ENCODE measurements at regions not wholly inside any gene's neighbourhood (a gene's known extent, or its start where the extent isn't known, plus 50 kb on each side); places are given as distances from the start of the nearest gene placed in this dataset.

DNA sequence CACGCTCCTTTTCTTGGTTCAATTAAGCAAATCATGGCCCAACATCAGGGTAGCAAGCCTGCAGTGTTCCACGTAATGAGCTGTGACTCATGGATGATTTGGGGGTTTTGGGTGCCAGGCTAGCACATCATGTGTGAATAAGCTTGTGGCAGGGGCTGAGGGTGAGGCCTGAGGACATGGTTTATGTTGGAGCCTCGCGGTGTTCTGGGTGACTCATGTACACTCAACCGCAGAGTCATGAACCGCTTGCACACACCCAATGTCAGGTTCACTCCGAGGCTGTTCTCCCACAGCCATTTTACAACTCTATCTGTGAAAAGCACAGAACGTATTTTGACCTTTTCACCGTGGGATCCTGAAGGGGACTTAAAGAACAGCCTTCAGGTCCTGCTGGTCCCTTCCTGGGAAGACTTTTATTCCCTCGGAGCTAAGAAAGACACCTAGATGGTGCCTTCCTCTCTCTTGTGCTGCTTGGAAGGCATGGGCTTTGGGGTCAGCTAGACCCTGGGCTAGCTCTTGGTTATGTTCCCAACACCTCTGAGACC is 139.9 kb upstream of the ZEB2 start:
- DNase-seq, result no peak
- Histone ChIP-seq H3K9me3 (no peaks in the 10 kb centered on the region), H3K4me3 (no peak overlapping the region), H3K36me3 (ENCODE audit: low read depth, missing control alignments) (no peaks in the 10 kb centered on the region), H3K27ac (no peak overlapping the region), H3K4me1 (no peaks in the 10 kb centered on the region), H3K27me3 (no peaks in the 10 kb centered on the region)
- no peak for TF ChIP-seq POLR2A (IDR thresholded peaks at IDR 0.05)
- TF ChIP-seq, protein P1, sequence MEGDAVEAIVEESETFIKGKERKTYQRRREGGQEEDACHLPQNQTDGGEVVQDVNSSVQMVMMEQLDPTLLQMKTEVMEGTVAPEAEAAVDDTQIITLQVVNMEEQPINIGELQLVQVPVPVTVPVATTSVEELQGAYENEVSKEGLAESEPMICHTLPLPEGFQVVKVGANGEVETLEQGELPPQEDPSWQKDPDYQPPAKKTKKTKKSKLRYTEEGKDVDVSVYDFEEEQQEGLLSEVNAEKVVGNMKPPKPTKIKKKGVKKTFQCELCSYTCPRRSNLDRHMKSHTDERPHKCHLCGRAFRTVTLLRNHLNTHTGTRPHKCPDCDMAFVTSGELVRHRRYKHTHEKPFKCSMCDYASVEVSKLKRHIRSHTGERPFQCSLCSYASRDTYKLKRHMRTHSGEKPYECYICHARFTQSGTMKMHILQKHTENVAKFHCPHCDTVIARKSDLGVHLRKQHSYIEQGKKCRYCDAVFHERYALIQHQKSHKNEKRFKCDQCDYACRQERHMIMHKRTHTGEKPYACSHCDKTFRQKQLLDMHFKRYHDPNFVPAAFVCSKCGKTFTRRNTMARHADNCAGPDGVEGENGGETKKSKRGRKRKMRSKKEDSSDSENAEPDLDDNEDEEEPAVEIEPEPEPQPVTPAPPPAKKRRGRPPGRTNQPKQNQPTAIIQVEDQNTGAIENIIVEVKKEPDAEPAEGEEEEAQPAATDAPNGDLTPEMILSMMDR (IDR thresholded peaks at IDR 0.05), result no peak
- WGBS, 2 donors, result 94 to 95% methylated on average over 10 of the region's 10 CpGs
- intact Hi-C loops (cut with DNase I; ENCODE audit: low total_unique reads), result no loop called here

DNA sequence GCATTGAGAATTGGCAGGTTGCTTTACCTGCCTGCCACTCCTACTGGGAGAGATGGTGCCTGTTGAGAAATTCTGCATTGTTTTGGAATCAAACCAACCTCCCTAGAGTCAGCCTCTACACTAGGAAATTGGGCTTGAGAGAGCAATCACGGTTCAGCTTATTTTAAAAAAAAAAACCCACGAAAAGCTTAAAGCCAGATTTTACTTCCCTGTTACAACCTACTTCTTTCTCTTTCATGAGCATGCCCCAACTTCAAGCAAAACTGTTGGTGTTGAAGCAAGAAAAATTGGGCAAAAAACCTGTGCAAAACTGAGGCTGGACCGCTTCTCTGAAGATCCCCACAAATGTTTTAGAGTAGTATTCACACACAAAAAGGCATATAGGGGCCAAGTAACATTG is 134.6 kb upstream of the ZEB2 start:
- H3K4me3 ChIP-seq, result no peak overlapping the region
- H3K9me3 ChIP-seq, result no peaks in the 10 kb centered on the region
- no peak for DNase-seq
- no peaks in the 10 kb centered on the region for H3K36me3 ChIP-seq (ENCODE audit: low read depth, missing control alignments)
- no peaks in the 10 kb centered on the region for H3K4me1 ChIP-seq
- no peaks in the 10 kb centered on the region for H3K27me3 ChIP-seq
- 91 to 93% methylated on average over 3 of the region's 3 CpGs for WGBS, 2 donors
- H3K27ac ChIP-seq, result no peak overlapping the region
- intact Hi-C loops (cut with DNase I; ENCODE audit: low total_unique reads), result no loop called here
- TF ChIP-seq, protein P1 (IDR thresholded peaks at IDR 0.05), result no peak
- TF ChIP-seq POLR2A (IDR thresholded peaks at IDR 0.05), result no peak

DNA sequence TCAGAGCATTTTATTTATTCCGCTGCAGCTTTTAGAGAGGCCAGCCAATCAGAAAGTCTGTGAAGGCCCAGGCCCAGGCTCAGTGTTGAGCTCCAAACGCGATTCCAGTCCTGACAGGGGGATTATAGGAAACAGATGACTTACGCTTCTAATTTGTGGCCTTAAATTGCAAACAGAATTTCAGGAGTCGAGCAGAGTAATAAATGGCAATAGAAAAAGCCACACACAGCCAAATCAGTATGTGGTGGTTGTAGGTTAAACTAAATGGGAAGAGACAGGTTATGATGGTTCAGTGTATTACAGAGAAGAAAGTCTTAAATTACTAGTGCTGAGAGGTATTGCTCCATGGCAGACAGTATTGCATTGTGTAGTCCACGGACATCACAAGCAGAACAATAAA is 131.0 kb upstream of the ZEB2 start:
- Histone ChIP-seq H3K9me3 (no peaks in the 10 kb centered on the region), H3K27ac (no peak overlapping the region)
- 87% methylated on average over 6 of the region's 6 CpGs for WGBS, 2 donors

DNA sequence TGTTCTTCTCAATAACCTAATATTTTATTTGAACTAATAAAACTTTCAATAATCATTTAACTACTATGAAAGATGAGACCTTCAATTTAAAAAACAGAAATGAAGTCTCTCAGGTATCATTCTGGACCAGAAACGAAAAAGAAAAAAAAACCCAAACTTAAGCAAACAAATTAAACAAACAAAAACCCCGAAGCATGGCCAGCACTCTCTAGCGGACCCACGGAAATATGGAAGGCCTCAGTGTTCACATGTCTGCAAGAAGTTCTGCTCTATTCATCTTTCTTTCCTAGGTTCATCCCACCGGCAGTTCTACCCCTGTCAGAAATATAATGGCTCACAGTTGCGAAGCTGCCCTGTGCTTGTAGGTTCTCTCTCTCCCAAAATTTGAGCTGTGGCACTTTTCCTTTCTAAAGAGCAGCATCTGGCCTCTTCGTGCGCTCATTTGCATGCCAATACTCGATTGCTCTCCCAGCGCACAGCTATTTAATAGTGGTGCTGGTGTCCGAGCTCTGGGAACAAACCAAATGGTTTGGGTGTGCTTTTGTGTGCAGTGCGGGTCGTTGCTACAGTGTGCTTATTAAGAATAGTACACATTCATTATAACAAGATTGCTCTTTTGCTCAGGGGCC is 129.0 kb upstream of the ZEB2 start:
- no peaks in the 10 kb centered on the region for H3K27me3 ChIP-seq
- DNase-seq, result no peak
- H3K4me3 ChIP-seq, result no peak overlapping the region
- H3K4me1 ChIP-seq, result no peaks in the 10 kb centered on the region
- H3K27ac ChIP-seq, result no peak overlapping the region
- TF ChIP-seq, protein P1 (IDR thresholded peaks at IDR 0.05), result no peak
- no peak for TF ChIP-seq POLR2A (IDR thresholded peaks at IDR 0.05)
- WGBS, 2 donors, result 66 to 77% methylated on average over 13 of the region's 13 CpGs
- intact Hi-C loops (cut with DNase I; ENCODE audit: low total_unique reads), result no loop called here
- H3K36me3 ChIP-seq (ENCODE audit: low read depth, missing control alignments), result no peaks in the 10 kb centered on the region
- H3K9me3 ChIP-seq, result no peaks in the 10 kb centered on the region

More for the DNA sequence above, 131.0 kb upstream of the ZEB2 start:
- DNase-seq, result no peak
- H3K4me3 ChIP-seq, result no peak overlapping the region
- no peak for TF ChIP-seq POLR2A (IDR thresholded peaks at IDR 0.05)
- TF ChIP-seq, protein P1 (IDR thresholded peaks at IDR 0.05), result no peak
- H3K36me3 ChIP-seq (ENCODE audit: low read depth, missing control alignments), result no peaks in the 10 kb centered on the region
- intact Hi-C loops (cut with DNase I; ENCODE audit: low total_unique reads), result no loop called here
- H3K4me1 ChIP-seq, result no peaks in the 10 kb centered on the region
- H3K27me3 ChIP-seq, result no peaks in the 10 kb centered on the region

Data from testis (tissue), 2 donors.